ENCODE measurements at regions not wholly inside any gene's neighbourhood (a gene's known extent, or its start where the extent isn't known, plus 50 kb on each side); places are given as distances from the start of the nearest gene placed in this dataset.

- TF ChIP-seq, protein P1, sequence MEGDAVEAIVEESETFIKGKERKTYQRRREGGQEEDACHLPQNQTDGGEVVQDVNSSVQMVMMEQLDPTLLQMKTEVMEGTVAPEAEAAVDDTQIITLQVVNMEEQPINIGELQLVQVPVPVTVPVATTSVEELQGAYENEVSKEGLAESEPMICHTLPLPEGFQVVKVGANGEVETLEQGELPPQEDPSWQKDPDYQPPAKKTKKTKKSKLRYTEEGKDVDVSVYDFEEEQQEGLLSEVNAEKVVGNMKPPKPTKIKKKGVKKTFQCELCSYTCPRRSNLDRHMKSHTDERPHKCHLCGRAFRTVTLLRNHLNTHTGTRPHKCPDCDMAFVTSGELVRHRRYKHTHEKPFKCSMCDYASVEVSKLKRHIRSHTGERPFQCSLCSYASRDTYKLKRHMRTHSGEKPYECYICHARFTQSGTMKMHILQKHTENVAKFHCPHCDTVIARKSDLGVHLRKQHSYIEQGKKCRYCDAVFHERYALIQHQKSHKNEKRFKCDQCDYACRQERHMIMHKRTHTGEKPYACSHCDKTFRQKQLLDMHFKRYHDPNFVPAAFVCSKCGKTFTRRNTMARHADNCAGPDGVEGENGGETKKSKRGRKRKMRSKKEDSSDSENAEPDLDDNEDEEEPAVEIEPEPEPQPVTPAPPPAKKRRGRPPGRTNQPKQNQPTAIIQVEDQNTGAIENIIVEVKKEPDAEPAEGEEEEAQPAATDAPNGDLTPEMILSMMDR (IDR thresholded peaks at IDR 0.05; ENCODE audit: borderline replicate concordance, insufficient read depth, low read depth, low read length): no peak
- no peak overlapping the region for H3K4me3 ChIP-seq (ENCODE audit: low read depth, low read length)
These were observed 124.0 kb upstream of the TARS1 start for GRCh38 chr5:33316773-33317172.

DNA sequence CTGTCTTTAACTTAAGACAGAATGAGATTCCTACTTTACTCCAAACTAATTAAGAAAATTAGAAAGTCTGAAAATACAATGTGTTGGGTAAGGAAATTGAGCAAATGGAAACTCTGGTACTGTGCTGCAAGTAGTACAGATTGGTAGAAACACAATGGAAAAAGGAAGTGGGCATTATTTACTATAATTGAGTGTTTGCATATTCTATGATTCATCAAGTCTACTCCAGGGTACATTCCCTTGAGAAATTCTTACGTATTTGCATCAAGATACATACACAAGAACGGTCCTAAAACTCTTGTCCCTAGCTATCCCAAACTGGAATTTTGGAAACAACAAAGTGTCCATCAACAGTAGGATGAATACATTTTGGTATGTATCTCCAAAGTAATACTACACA is 123.5 kb upstream of the TARS1 start:
- no peak overlapping the region for H3K4me3 ChIP-seq (ENCODE audit: low read depth, low read length)
- TF ChIP-seq, protein P1 (IDR thresholded peaks at IDR 0.05; ENCODE audit: borderline replicate concordance, insufficient read depth, low read depth, low read length): no peak

- H3K4me3 ChIP-seq (ENCODE audit: low read depth, low read length): no peak overlapping the region
- TF ChIP-seq, protein P1 (IDR thresholded peaks at IDR 0.05; ENCODE audit: borderline replicate concordance, insufficient read depth, low read depth, low read length): no peak
These were observed 121.6 kb upstream of the TARS1 start for GRCh38 chr5:33319151-33319550.

- TF ChIP-seq, protein P1 (IDR thresholded peaks at IDR 0.05; ENCODE audit: borderline replicate concordance, insufficient read depth, low read depth, low read length): no peak
- H3K4me3 ChIP-seq (ENCODE audit: low read depth, low read length): no peak overlapping the region
These were observed 120.9 kb upstream of the TARS1 start for GRCh38 chr5:33319841-33320240.

DNA sequence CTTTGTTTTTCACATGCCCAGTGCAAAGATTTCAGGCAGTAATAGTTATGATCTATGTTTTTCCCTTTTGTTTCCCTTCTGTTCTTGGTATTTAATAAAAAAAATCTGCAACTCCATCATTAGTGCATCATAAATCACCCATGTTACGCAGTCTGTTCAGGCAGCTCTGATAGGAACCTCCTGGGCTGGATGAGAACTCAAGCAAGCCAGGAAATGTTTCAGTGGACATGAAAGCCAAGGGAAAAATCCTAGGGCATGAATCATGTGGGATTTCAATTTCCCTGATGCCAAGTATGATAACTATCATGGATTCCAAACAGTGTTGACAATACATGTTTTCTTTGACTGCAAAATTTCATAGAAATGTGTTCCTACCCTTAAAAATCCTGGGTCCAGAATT is 119.7 kb upstream of the TARS1 start:
- TF ChIP-seq, protein P1 (IDR thresholded peaks at IDR 0.05; ENCODE audit: borderline replicate concordance, insufficient read depth, low read depth, low read length): no peak

DNA sequence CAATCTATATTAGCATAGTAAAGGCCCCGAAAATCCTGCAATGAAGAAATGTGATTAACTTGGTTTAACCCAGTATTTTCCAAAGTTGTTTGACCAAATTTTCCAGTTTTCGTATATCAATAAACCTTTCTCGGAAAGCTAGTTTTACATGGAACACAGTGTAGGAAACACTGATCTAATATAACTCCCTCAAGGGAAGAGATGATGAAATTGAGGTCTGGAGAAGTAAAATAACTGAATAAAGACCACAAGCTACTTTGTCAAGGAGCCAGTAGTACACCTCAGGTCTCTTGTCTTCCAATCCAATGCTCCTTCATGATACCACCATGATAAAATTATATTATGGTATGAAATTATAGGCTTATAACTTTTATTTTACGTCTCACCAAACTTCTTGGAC is 118.1 kb upstream of the TARS1 start:
- no peak overlapping the region for H3K4me3 ChIP-seq (ENCODE audit: low read depth, low read length)
- TF ChIP-seq, protein P1 (IDR thresholded peaks at IDR 0.05; ENCODE audit: borderline replicate concordance, insufficient read depth, low read depth, low read length): no peak

More for the DNA sequence above, 119.7 kb upstream of the TARS1 start:
- no peak overlapping the region for H3K4me3 ChIP-seq (ENCODE audit: low read depth, low read length)

GRCh38 chr5:33324667-33325307 is 116.0 kb upstream of the TARS1 start:
- TF ChIP-seq, protein P1 (IDR thresholded peaks at IDR 0.05; ENCODE audit: borderline replicate concordance, insufficient read depth, low read depth, low read length): no peak
- H3K4me3 ChIP-seq (ENCODE audit: low read depth, low read length): no peak overlapping the region
